HCT116 (cell line): ENCODE measurements at regions not wholly inside any gene's neighbourhood (a gene's known extent, or its start where the extent isn't known, plus 50 kb on each side); places are given as distances from the start of the nearest gene placed in this dataset.

Experiments
- CBX3 ChIP-seq: IDR thresholded peaks from 2 replicates; pipeline ENCODE4 v1.6.1; 2012; ENCODE audit warnings: low read depth
- CEBPB ChIP-seq: IDR thresholded peaks from 2 replicates; pipeline ENCODE4 v1.6.1; 2012; ENCODE audit warnings: low read depth
- EZH2 ChIP-seq: fragments of 200-600 bp; sonication (generic); IDR thresholded peaks from 2 replicates; pipeline ENCODE4 v1.6.1; 2017; ENCODE audit warnings: antibody characterized with exemption, mixed run types
- JUND ChIP-seq: IDR thresholded peaks from 2 replicates; pipeline ENCODE4 v1.6.1; 2012
- POLR2A ChIP-seq: IDR thresholded peaks from 2 replicates; pipeline ENCODE4 v1.7.0; 2011; ENCODE audit warnings: borderline replicate concordance; ENCODE audit not compliant: insufficient read depth, insufficient read length; ENCODE audit errors: extremely low read depth
- POLR2AphosphoS5 ChIP-seq: IDR thresholded peaks from 2 replicates; pipeline ENCODE4 v1.6.1; 2011; ENCODE audit warnings: mild to moderate bottlenecking, low read depth, low read length, moderate library complexity
- ZFX ChIP-seq: fragments of 450-650 bp; IDR thresholded peaks from 2 replicates; pipeline ENCODE4 v1.6.1; 2017
- TF ChIP-seq, protein P1 (sequence below), 3 experiments: fragments of 200-600 bp in 1 of 3; sonication (generic) in 1 of 3; IDR thresholded peaks in 2 of 3; conservative IDR thresholded peaks in 1 of 3; 2 replicates each; pipeline ENCODE4 v1.5.1; 2012 to 2017; ENCODE audit warnings: low read depth in 2 of 3, low read length in 2 of 3, antibody characterized with exemption in 1 of 3, borderline replicate concordance in 1 of 3, control low read depth in 1 of 3, mild to moderate bottlenecking in 1 of 3, mixed read lengths in 1 of 3, mixed run types in 1 of 3, moderate library complexity in 1 of 3; ENCODE audit not compliant: insufficient read depth in 1 of 3

DNA sequence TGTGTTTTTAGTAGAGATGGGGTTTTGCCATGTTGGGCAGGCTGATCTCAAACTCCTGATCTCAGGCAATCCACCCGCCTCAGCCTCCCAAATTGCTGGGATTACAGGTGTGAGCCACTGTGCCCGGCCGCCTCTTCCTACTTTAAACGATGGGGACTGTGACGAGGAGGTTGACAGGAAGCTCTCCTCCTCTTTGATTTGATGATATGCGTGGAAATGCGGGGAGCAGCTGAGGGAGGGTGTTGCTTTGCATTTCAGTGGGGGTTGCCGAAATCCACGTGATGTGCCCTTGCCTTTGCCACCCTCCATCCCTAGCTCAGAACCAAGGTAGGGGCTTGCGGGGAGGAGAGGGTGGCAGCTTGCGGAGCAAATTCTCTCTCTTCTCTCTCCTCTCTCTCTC, 189.6 kb downstream of the AACS start:
- TF ChIP-seq, protein P1, sequence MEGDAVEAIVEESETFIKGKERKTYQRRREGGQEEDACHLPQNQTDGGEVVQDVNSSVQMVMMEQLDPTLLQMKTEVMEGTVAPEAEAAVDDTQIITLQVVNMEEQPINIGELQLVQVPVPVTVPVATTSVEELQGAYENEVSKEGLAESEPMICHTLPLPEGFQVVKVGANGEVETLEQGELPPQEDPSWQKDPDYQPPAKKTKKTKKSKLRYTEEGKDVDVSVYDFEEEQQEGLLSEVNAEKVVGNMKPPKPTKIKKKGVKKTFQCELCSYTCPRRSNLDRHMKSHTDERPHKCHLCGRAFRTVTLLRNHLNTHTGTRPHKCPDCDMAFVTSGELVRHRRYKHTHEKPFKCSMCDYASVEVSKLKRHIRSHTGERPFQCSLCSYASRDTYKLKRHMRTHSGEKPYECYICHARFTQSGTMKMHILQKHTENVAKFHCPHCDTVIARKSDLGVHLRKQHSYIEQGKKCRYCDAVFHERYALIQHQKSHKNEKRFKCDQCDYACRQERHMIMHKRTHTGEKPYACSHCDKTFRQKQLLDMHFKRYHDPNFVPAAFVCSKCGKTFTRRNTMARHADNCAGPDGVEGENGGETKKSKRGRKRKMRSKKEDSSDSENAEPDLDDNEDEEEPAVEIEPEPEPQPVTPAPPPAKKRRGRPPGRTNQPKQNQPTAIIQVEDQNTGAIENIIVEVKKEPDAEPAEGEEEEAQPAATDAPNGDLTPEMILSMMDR (IDR thresholded peaks at IDR 0.05 in 2 of 3, conservative IDR thresholded peaks at IDR 0.05 in 1 of 3; ENCODE audit: borderline replicate concordance in 1 of 3, insufficient read depth in 1 of 3, low read depth in 2 of 3, low read length in 2 of 3), result no peak
- TF ChIP-seq ZFX, result no peak
- no peak for TF ChIP-seq POLR2A
- no peak for TF ChIP-seq CEBPB
- TF ChIP-seq POLR2AphosphoS5, result no peak
- TF ChIP-seq JUND, result no peak
- no peak for TF ChIP-seq CBX3
- no peak for TF ChIP-seq EZH2
